ENCODE measurements at regions not wholly inside any gene's neighbourhood (a gene's known extent, or its start where the extent isn't known, plus 50 kb on each side); places are given as distances from the start of the nearest gene placed in this dataset.

GRCh38 chr3:29072611-29073010 is 208.3 kb upstream of the RBMS3 start:
- DNase-seq = no peak

GRCh38 chr3:29077356-29077755 is 203.5 kb upstream of the RBMS3 start:
- DNase-seq = no peak

GRCh38 chr3:29079358-29079757 is 201.5 kb upstream of the RBMS3 start:
- DNase-seq = no peak

- DNase-seq = no peak
Observed at GRCh38 chr3:29080967-29081366, 199.9 kb upstream of the RBMS3 start.

DNA sequence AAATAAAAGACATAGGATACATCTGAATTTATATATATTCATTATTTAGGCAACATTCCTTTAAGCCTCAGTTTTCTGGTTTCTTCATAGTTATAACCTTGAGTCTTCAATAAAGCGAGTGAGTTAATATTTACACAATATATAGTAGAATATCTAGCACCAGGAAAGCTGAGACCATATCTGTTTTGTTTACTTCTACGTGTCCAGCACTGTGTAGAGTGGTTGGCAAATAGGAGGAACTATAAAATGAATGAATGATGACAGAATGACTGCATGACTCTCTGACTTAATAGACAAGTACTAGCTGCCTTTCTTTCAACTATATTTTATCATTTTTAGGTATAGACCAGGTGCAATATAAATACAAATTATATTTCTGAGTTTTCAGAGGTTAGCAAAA is 197.8 kb upstream of the RBMS3 start:
- no peak for DNase-seq

DNA sequence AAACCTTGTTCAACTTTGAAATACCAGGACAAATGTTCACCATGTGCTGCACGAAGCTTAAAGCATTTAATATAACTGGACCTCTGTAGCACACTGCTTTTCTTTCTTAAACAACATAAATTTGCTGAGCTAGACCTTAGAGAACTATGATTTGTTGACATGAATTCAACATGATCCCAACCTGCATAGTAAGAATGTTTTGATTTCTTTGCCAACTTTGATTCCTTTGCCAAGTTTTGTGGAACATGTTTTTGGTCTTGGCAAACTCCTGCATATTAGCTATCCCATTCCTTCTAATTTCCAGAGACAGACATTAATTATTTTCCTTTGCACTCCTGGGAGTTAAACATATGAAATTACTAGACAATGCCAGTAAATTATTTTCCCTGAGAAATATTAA is 197.2 kb upstream of the RBMS3 start:
- no peak for DNase-seq

DNA sequence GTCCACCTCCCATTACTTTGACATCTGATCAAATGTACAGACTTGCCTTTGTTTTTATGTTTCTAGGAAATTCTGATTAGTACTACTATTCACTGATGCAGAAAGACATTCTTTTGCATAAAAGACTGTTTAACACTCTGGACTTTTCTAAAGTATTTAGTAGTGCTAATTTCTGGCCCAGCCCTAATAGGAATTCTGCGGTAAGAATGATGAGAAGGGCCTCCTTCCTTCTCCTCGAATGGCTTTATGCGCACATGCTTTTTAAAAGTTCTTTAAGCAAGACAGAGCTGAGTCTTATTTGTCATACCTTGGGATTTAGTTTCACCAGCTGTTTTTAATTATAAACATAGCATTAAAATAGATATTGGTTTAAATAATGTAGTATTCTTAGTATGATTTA is 192.3 kb upstream of the RBMS3 start:
- DNase-seq = no peak

- DNase-seq = no peak
Observed at GRCh38 chr3:29090912-29091597, 189.8 kb upstream of the RBMS3 start.

- DNase-seq = no peak
Observed at GRCh38 chr3:29091599-29092189, 189.2 kb upstream of the RBMS3 start.

GRCh38 chr3:29092348-29092747 is 188.5 kb upstream of the RBMS3 start:
- DNase-seq = no peak

DNA sequence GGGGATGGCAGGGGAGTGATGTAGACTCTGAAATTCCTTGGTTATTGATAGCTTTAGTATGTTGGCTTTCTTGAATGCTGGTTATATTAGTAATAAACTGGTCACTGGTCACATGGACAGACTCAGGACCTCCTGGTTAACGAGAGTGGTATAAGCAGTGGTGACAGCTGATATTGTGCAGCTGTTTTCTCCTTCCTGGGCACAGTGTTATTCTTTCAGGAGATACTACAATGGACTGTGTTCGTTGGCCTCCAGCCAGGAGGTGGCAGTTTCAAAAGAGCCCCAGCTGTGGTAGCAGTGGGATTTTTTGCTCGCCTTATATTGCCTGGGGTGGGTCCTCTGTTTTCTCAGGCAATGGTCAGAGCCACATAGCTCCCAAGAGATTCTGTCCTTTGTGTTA is 181.6 kb upstream of the RBMS3 start:
- no peak for DNase-seq

DNA sequence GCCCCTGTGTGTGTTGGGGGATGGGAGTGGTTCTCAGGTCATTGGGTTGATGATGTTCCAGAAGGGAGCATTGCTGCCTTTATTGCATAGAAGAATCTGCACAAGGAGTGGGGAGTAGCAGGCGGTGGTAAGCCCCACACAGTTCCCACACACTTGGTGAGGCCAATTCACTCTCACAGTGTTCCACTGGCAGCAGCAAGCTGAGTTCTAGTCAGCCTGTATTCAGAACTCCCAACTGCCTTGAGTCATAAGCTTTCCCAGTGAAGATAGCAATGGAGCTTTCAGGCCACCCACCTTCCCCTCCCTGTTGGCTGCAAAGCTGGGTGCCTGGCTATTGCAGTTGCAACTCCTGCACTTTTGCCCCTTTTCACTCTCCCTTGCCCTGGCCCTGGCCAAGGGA is 181.1 kb upstream of the RBMS3 start:
- DNase-seq = no peak

GRCh38 chr3:29100292-29100691 is 180.6 kb upstream of the RBMS3 start:
- no peak for DNase-seq

GRCh38 chr3:29128001-29128400 is 152.9 kb upstream of the RBMS3 start:
- DNase-seq = no peak

- DNase-seq = peak in 1 of 2 donors; percentile 1
Observed at GRCh38 chr3:29137601-29138000, 143.3 kb upstream of the RBMS3 start.

- no peak for DNase-seq
Observed at GRCh38 chr3:29138171-29138570, 142.7 kb upstream of the RBMS3 start.

- DNase-seq = no peak
Observed at GRCh38 chr3:29140666-29141065, 140.2 kb upstream of the RBMS3 start.

DNA sequence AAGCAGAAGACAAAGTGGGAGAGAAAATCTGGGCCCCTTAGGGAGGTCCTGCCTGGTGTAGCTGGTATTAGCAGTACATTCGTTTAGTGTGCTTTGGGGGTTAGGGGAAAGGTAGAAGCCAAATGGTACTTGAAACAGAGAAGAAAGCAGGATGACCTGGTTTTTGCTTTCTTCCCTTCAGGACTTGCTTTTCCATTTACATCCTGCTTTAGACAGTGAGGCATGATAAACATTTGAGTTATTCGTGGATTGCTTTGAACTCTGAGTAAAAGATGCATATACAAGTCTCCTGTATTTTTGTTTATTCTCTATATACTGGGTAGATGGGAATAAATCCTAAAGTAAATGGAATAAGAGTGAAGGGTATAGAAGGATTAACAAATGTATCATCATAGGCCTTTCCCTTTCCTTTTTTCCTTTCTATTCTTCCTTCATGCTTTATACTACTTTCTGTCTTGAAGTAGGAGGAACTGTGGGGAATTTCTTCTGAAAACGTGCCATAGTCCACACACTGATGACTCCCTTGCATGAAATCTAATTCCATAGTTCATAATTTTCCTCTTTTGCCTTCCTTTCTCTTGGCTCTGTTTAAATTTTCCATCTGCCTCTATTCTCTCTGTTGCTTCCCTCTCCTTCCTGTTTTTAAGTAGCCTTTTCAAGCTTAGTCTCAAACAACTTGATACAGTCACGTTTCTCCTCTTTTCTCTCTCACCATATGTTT is 139.5 kb upstream of the RBMS3 start:
- no peak for DNase-seq

DNA sequence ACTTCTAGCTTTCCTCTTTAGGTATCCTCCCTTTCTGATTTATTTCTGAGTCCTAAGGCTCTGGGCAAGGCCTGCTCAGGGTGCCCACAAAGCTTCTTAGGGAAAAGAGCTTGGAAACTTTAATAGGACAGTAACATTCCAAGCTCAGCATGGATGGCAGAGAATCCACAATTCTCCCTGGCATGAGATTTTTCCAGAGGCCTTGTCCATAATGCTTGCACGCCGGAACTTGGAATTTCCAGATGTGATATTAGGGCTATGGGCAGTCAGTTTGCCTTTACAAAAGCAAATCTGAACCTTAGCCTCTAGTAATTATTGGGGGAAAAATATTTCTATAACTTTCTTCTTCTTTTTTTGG is 139.0 kb upstream of the RBMS3 start:
- DNase-seq = no peak

DNA sequence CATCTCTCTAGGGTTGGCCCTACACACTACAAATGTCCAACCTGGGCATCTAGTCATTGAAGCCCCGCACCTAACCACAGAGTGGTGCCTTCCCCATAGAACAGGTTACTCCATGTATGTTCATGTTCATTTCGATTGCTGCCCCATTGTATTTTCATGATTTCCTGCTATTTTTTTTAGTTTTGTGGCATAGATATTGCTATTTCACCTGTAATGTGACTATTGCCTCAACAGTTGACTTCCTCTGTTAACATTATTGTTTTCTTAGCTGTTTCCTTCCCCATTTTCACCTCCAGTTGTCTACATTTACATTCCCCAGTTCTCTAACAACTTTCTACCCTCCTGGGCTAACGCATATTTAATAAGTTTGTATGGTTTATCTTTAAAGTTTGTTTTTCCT is 137.7 kb upstream of the RBMS3 start:
- no peak for DNase-seq

GRCh38 chr3:29144361-29144760 is 136.5 kb upstream of the RBMS3 start:
- DNase-seq = no peak

- no peak for DNase-seq
Observed at GRCh38 chr3:29144807-29145206, 136.1 kb upstream of the RBMS3 start.

GRCh38 chr3:29145360-29145759 is 135.5 kb upstream of the RBMS3 start:
- no peak for DNase-seq

DNA sequence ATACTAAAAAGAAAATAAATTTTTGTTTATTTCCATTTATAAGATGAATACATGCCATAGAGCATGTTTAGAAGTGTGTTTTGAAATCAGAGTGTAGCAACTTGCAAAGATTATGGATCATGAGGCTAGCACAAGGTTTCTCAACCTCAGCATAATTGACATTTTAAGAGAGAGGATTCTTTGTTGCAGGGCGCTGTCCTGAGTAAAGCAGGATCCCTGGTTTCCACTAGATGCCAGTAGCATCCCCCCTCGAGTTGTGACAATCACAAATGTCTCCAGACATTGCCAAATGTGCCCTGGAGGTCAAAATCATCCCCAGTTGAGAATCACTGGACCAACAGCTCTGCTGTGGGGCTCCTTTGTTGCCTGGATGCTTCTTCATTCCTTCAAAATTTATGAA is 128.5 kb upstream of the RBMS3 start:
- no peak for DNase-seq

DNA sequence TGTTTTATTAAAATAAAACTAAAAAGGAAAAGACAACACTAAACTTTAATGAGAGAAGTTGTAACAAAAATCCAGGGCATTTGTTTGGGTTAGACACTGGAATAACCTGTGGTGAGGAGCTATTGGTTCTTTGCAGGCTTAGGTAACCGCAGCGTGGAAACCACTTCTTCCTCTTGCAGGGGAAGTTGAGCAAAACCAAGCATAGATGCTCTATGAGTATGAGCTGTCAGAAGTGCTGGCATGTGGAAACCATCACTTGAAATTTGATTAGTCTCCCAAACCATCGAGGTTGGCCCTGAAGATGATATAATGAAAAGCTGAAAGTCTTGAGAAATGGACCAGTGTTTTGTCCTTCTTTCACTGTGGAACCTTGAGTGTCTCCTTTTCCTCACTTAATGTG is 127.1 kb upstream of the RBMS3 start:
- DNase-seq = peak in 1 of 2 donors; percentile 16
